Immature natural killer cell (primary cell): ENCODE measurements at regions not wholly inside any gene's neighbourhood (a gene's known extent, or its start where the extent isn't known, plus 50 kb on each side); places are given as distances from the start of the nearest gene placed in this dataset.

ENCODE experiments used
- DNase-seq, 3 donors: peaks; one replicate each; pipeline ENCODE4 v3.0.0; 2022; ENCODE audit warnings: mixed read lengths in 1 of 3
- H3K27ac Mint-ChIP-seq, 6 donors: one replicate each; pipeline ENCODE4 v1.8.0; 2020; ENCODE audit warnings: mixed read lengths in 6 of 6, mild to moderate bottlenecking in 5 of 6, inconsistent platforms in 4 of 6, moderate library complexity in 3 of 6
- H3K27me3 Mint-ChIP-seq, 3 donors: one replicate each; pipeline ENCODE4 v1.8.0; 2020 to 2021; ENCODE audit warnings: low read depth in 3 of 3, mild to moderate bottlenecking in 3 of 3, mixed read lengths in 3 of 3, moderate library complexity in 3 of 3, inconsistent platforms in 1 of 3
- H3K36me3 Mint-ChIP-seq, 3 donors: one replicate each; pipeline ENCODE4 v1.8.0; 2020; ENCODE audit warnings: mixed read lengths in 3 of 3, inconsistent platforms in 2 of 3, mild to moderate bottlenecking in 2 of 3
- H3K4me1 Mint-ChIP-seq, 2 donors: one replicate each; pipeline ENCODE4 v1.8.0; 2020; ENCODE audit warnings: inconsistent platforms in 2 of 2, mild to moderate bottlenecking in 2 of 2, mixed read lengths in 2 of 2, moderate library complexity in 1 of 2
- H3K4me3 Mint-ChIP-seq, 5 donors: one replicate each; pipeline ENCODE4 v1.8.0; 2020; ENCODE audit warnings: mild to moderate bottlenecking in 5 of 5, mixed read lengths in 5 of 5, inconsistent platforms in 3 of 5, moderate library complexity in 3 of 5
- H3K9me3 Mint-ChIP-seq, 6 donors: one replicate each; pipeline ENCODE4 v1.8.0; 2020; ENCODE audit warnings: mild to moderate bottlenecking in 6 of 6, mixed read lengths in 6 of 6, inconsistent platforms in 4 of 6, moderate library complexity in 3 of 6

- Mint-ChIP-seq H3K27me3 (no peaks in the 10 kb centered on the region), H3K36me3 (no peaks in the 10 kb centered on the region), H3K27ac (no peak overlapping the region), H3K9me3 (peaks cover 2 to 31% (median 5%) of the 10 kb centered on the region in 6 donors), H3K4me3 (no peak overlapping the region), H3K4me1 (no peaks in the 10 kb centered on the region)
- no peak for DNase-seq
Observed at GRCh38 chr20:55880361-55880760, 125.0 kb downstream of the CBLN4 start.

GRCh38 chr20:55855052-55855451 is 150.3 kb downstream of the CBLN4 start:
- no peaks in the 10 kb centered on the region for H3K27me3 Mint-ChIP-seq
- no peak overlapping the region for H3K27ac Mint-ChIP-seq
- H3K4me3 Mint-ChIP-seq, result no peak overlapping the region
- DNase-seq, result no peak
- peaks cover 0 to 11% (median 5%) of the 10 kb centered on the region in 6 donors for H3K9me3 Mint-ChIP-seq
- no peaks in the 10 kb centered on the region for H3K36me3 Mint-ChIP-seq
- no peaks in the 10 kb centered on the region for H3K4me1 Mint-ChIP-seq

GRCh38 chr20:55830121-55830827 is 175.0 kb downstream of the CBLN4 start:
- Mint-ChIP-seq H3K36me3 (no peaks in the 10 kb centered on the region), H3K27ac (no peak overlapping the region), H3K9me3 (peaks cover 1 to 23% (median 3%) of the 10 kb centered on the region in 6 donors), H3K4me3 (no peak overlapping the region), H3K27me3 (no peaks in the 10 kb centered on the region), H3K4me1 (no peaks in the 10 kb centered on the region)
- no peak for DNase-seq

- Mint-ChIP-seq H3K4me1 (no peaks in the 10 kb centered on the region), H3K27me3 (no peaks in the 10 kb centered on the region), H3K9me3 (peaks cover 0 to 27% (median 7%) of the 10 kb centered on the region in 6 donors), H3K4me3 (no peak overlapping the region), H3K36me3 (no peaks in the 10 kb centered on the region), H3K27ac (no peak overlapping the region)
- no peak for DNase-seq
Observed at GRCh38 chr20:55805138-55805537, 200.2 kb downstream of the CBLN4 start.

- H3K9me3 Mint-ChIP-seq, result peaks cover 0 to 35% (median 9%) of the 10 kb centered on the region in 6 donors
- H3K4me1 Mint-ChIP-seq, result no peaks in the 10 kb centered on the region
- DNase-seq, result no peak
- H3K27me3 Mint-ChIP-seq, result no peaks in the 10 kb centered on the region
- no peaks in the 10 kb centered on the region for H3K36me3 Mint-ChIP-seq
- H3K27ac Mint-ChIP-seq, result no peak overlapping the region
- H3K4me3 Mint-ChIP-seq, result no peak overlapping the region
Observed at GRCh38 chr20:55800552-55801245, 204.6 kb downstream of the CBLN4 start.

- Mint-ChIP-seq H3K9me3 (peaks cover 4 to 45% (median 6%) of the 10 kb centered on the region in 6 donors), H3K36me3 (no peaks in the 10 kb centered on the region), H3K27ac (no peak overlapping the region), H3K4me3 (no peak overlapping the region), H3K27me3 (peaks cover 0 to 3% (median 0%) of the 10 kb centered on the region in 3 donors), H3K4me1 (no peaks in the 10 kb centered on the region)
- no peak for DNase-seq
Observed at GRCh38 chr20:55793986-55794385, 211.3 kb downstream of the CBLN4 start.

GRCh38 chr20:55792049-55792448 is 213.3 kb downstream of the CBLN4 start:
- Mint-ChIP-seq H3K27ac (no peak overlapping the region), H3K4me3 (no peak overlapping the region), H3K27me3 (peaks cover 0 to 3% (median 0%) of the 10 kb centered on the region in 3 donors), H3K9me3 (peaks cover 3 to 35% (median 5%) of the 10 kb centered on the region in 6 donors), H3K4me1 (no peaks in the 10 kb centered on the region), H3K36me3 (no peaks in the 10 kb centered on the region)
- DNase-seq, result no peak

GRCh38 chr20:55790178-55790577 is 215.1 kb downstream of the CBLN4 start:
- H3K4me1 Mint-ChIP-seq, result no peaks in the 10 kb centered on the region
- H3K36me3 Mint-ChIP-seq, result no peaks in the 10 kb centered on the region
- no peak overlapping the region for H3K27ac Mint-ChIP-seq
- DNase-seq, result no peak
- peaks cover 3 to 40% (median 7%) of the 10 kb centered on the region in 6 donors for H3K9me3 Mint-ChIP-seq
- no peak overlapping the region for H3K4me3 Mint-ChIP-seq
- peaks cover 0 to 3% (median 0%) of the 10 kb centered on the region in 3 donors for H3K27me3 Mint-ChIP-seq

GRCh38 chr20:55784036-55784435 is 221.3 kb downstream of the CBLN4 start:
- Mint-ChIP-seq H3K9me3 (peaks cover 5 to 29% (median 7%) of the 10 kb centered on the region in 6 donors), H3K36me3 (no peaks in the 10 kb centered on the region), H3K27me3 (peaks cover 0 to 2% (median 0%) of the 10 kb centered on the region in 3 donors), H3K27ac (no peak overlapping the region), H3K4me3 (no peak overlapping the region), H3K4me1 (no peaks in the 10 kb centered on the region)
- DNase-seq, result no peak

GRCh38 chr20:55783381-55783780 is 221.9 kb downstream of the CBLN4 start:
- peaks cover 0 to 2% (median 0%) of the 10 kb centered on the region in 3 donors for H3K27me3 Mint-ChIP-seq
- H3K4me3 Mint-ChIP-seq, result no peak overlapping the region
- H3K27ac Mint-ChIP-seq, result no peak overlapping the region
- H3K9me3 Mint-ChIP-seq, result peaks cover 5 to 29% (median 8%) of the 10 kb centered on the region in 6 donors
- no peaks in the 10 kb centered on the region for H3K36me3 Mint-ChIP-seq
- no peaks in the 10 kb centered on the region for H3K4me1 Mint-ChIP-seq
- no peak for DNase-seq

GRCh38 chr20:55782912-55783253 is 222.4 kb downstream of the CBLN4 start:
- Mint-ChIP-seq H3K4me1 (no peaks in the 10 kb centered on the region), H3K27ac (no peak overlapping the region), H3K27me3 (peaks cover 0 to 2% (median 0%) of the 10 kb centered on the region in 3 donors), H3K9me3 (peaks cover 5 to 29% (median 8%) of the 10 kb centered on the region in 6 donors), H3K36me3 (no peaks in the 10 kb centered on the region), H3K4me3 (no peak overlapping the region)
- DNase-seq, result no peak

GRCh38 chr20:55782224-55782911 is 223.0 kb downstream of the CBLN4 start:
- Mint-ChIP-seq H3K9me3 (peaks cover 5 to 29% (median 8%) of the 10 kb centered on the region in 6 donors), H3K4me1 (no peaks in the 10 kb centered on the region), H3K27me3 (peaks cover 0 to 2% (median under 1%) of the 10 kb centered on the region in 3 donors), H3K27ac (no peak overlapping the region), H3K4me3 (no peak overlapping the region), H3K36me3 (no peaks in the 10 kb centered on the region)
- DNase-seq, result no peak

- H3K27me3 Mint-ChIP-seq, result peaks cover 0 to 3% (median 3%) of the 10 kb centered on the region in 3 donors
- no peak for DNase-seq
- no peaks in the 10 kb centered on the region for H3K36me3 Mint-ChIP-seq
- H3K9me3 Mint-ChIP-seq, result peaks cover 6 to 15% (median 12%) of the 10 kb centered on the region in 6 donors
- H3K27ac Mint-ChIP-seq, result no peak overlapping the region
- H3K4me3 Mint-ChIP-seq, result no peak overlapping the region
- H3K4me1 Mint-ChIP-seq, result no peaks in the 10 kb centered on the region
Observed at GRCh38 chr20:55778796-55779195, 226.5 kb downstream of the CBLN4 start.

- H3K9me3 Mint-ChIP-seq, result peaks cover 6 to 13% (median 11%) of the 10 kb centered on the region in 6 donors
- H3K4me1 Mint-ChIP-seq, result no peaks in the 10 kb centered on the region
- no peak overlapping the region for H3K4me3 Mint-ChIP-seq
- H3K27ac Mint-ChIP-seq, result no peak overlapping the region
- H3K36me3 Mint-ChIP-seq, result no peaks in the 10 kb centered on the region
- peaks cover 0 to 3% (median 3%) of the 10 kb centered on the region in 3 donors for H3K27me3 Mint-ChIP-seq
- DNase-seq, result no peak
Observed at GRCh38 chr20:55777641-55778040, 227.7 kb downstream of the CBLN4 start.
